ENCODE measurements at regions not wholly inside any gene's neighbourhood (a gene's known extent, or its start where the extent isn't known, plus 50 kb on each side); places are given as distances from the start of the nearest gene placed in this dataset.

DNA sequence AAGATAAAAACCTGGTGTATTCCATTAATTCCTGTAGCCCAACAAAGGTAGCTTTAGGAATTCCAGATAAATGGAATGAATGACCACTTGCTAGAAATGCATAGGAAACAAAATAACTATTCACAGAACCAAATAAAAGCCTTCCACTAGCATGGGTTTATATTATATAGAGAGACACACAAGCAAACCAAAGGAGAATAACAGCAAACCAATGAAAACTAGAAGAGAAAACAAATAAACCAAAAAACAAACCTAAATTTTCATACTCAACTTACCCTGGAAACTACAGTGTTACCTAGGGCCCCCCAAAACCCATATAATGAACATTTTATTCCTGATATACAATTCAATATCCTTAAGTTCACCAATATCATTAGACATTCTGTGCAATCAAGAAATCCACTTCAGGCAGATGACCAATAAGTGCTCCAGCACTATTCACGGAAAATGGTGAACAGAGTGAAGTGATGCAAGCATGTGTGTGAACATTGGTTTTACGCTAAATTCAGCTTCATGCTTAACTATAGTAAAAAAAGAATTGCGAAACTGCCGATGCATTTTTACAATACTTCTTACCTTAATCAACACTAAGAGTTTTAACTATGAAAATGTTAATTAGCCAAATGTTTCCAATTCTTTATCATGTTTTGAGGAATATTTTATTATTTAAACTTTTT, 1108.4 kb upstream of the TMEM132C start:
- Histone ChIP-seq H2BK15ac (ENCODE audit: low read length) (no peak overlapping the region), H2BK5ac (ENCODE audit: low read length) (no peak overlapping the region), H3K9ac (ENCODE audit: low read depth, low read length, poor library complexity) (no peak overlapping the region), H3K9me3 (replicated peaks in 1 of 2; ENCODE audit: control insufficient read depth in 2 of 2, insufficient read depth in 1 of 2, low read depth in 1 of 2, low read length in 2 of 2) (no peaks in the 10 kb centered on the region), H3K4ac (ENCODE audit: low read length) (no peak overlapping the region), H3K79me1 (ENCODE audit: low read depth, low read length) (no peaks in the 10 kb centered on the region), H3K36me3 (replicated peaks in 1 of 2; ENCODE audit: control insufficient read depth in 2 of 2, insufficient read depth in 2 of 2, low read length in 2 of 2) (no peaks in the 10 kb centered on the region), H3K4me2 (ENCODE audit: insufficient read depth, low read length, poor library complexity, severe bottlenecking) (no peak overlapping the region), H3K23ac (ENCODE audit: low read depth, low read length, poor library complexity) (no peak overlapping the region), H3K27me3 (ENCODE audit: control insufficient read depth in 3 of 3, insufficient read depth in 3 of 3, low read depth in 1 of 3, low read length in 3 of 3) (no peaks in the 10 kb centered on the region), H2BK12ac (ENCODE audit: low read length) (no peak overlapping the region), H3K4me3 (ENCODE audit: low read length in 2 of 2) (no peak overlapping the region), H3K27ac (replicated peaks; ENCODE audit: low read length) (no peak overlapping the region), H3K4me1 (ENCODE audit: control insufficient read depth in 2 of 2, insufficient read depth in 1 of 2, low read depth in 1 of 2, low read length in 2 of 2) (no peaks in the 10 kb centered on the region), H3K18ac (ENCODE audit: low read length) (no peak overlapping the region), H2AK5ac (ENCODE audit: low read depth, low read length) (no peak overlapping the region), H3K14ac (ENCODE audit: low read length) (no peak overlapping the region), H2BK120ac (ENCODE audit: low read depth, low read length) (no peak overlapping the region), H4K8ac (ENCODE audit: low read depth, low read length) (no peak overlapping the region), H4K91ac (ENCODE audit: low read depth, low read length, poor library complexity) (no peak overlapping the region), H2AFZ (ENCODE audit: low read length) (no peak overlapping the region)
- no peak for DNase-seq (ENCODE audit: low spot score)
- WGBS, 2 donors (ENCODE audit: extremely low coverage in 2 of 2, insufficient read length in 2 of 2, insufficient replicate concordance in 1 of 2), result no CpG with 5 or more reads among the region's 4 CpGs

DNA sequence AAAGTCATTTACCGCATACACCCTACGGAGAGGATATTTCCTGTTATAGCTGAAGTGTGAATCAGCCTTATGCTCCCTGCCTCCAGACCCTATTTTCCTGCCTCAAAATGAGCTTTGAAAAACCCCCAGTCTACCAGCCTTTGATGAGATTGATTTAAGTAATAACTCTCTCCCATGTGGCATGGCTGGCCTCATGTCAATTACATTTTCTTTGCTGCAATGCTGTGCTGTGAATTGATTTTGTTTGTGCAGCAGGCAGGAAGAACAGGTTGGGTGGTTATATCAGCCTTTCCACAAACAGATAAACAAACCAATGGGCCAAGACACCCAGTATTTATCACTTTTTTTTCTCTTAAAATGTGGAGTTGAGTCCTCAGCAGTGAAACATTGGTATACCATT, 1105.5 kb upstream of the TMEM132C start:
- no peak overlapping the region for H4K91ac ChIP-seq (ENCODE audit: low read depth, low read length, poor library complexity)
- whole genome bisulfite sequencing, 2 donors (ENCODE audit: extremely low coverage in 2 of 2, insufficient read length in 2 of 2, insufficient replicate concordance in 1 of 2), result no CpG with 5 or more reads among the region's 2 CpGs
- H3K27ac ChIP-seq (replicated peaks; ENCODE audit: low read length), result no peak overlapping the region
- no peak for DNase-seq (ENCODE audit: low spot score)
- H3K4me2 ChIP-seq (ENCODE audit: insufficient read depth, low read length, poor library complexity, severe bottlenecking), result no peak overlapping the region
- no peak overlapping the region for H2BK5ac ChIP-seq (ENCODE audit: low read length)
- H3K79me1 ChIP-seq (ENCODE audit: low read depth, low read length), result no peaks in the 10 kb centered on the region
- H3K36me3 ChIP-seq (replicated peaks in 1 of 2; ENCODE audit: control insufficient read depth in 2 of 2, insufficient read depth in 2 of 2, low read length in 2 of 2), result no peaks in the 10 kb centered on the region
- H2AFZ ChIP-seq (ENCODE audit: low read length), result no peak overlapping the region
- H3K23ac ChIP-seq (ENCODE audit: low read depth, low read length, poor library complexity), result no peak overlapping the region
- H3K4me1 ChIP-seq (ENCODE audit: control insufficient read depth in 2 of 2, insufficient read depth in 1 of 2, low read depth in 1 of 2, low read length in 2 of 2), result peaks cover 0 to 2% of the 10 kb centered on the region in 2 donors
- H3K4ac ChIP-seq (ENCODE audit: low read length), result no peak overlapping the region
- H3K18ac ChIP-seq (ENCODE audit: low read length), result no peak overlapping the region
- no peak overlapping the region for H3K4me3 ChIP-seq (ENCODE audit: low read length in 2 of 2)
- no peak overlapping the region for H3K14ac ChIP-seq (ENCODE audit: low read length)
- H2BK120ac ChIP-seq (ENCODE audit: low read depth, low read length), result no peak overlapping the region
- H3K9ac ChIP-seq (ENCODE audit: low read depth, low read length, poor library complexity), result no peak overlapping the region
- H2AK5ac ChIP-seq (ENCODE audit: low read depth, low read length), result no peak overlapping the region
- no peak overlapping the region for H4K8ac ChIP-seq (ENCODE audit: low read depth, low read length)
- H3K9me3 ChIP-seq (replicated peaks in 1 of 2; ENCODE audit: control insufficient read depth in 2 of 2, insufficient read depth in 1 of 2, low read depth in 1 of 2, low read length in 2 of 2), result no peaks in the 10 kb centered on the region
- H2BK15ac ChIP-seq (ENCODE audit: low read length), result no peak overlapping the region
- no peaks in the 10 kb centered on the region for H3K27me3 ChIP-seq (ENCODE audit: control insufficient read depth in 3 of 3, insufficient read depth in 3 of 3, low read depth in 1 of 3, low read length in 3 of 3)
- H2BK12ac ChIP-seq (ENCODE audit: low read length), result no peak overlapping the region

GRCh38 chr12:127162307-127162706, 1104.7 kb upstream of the TMEM132C start:
- H3K36me3 ChIP-seq (replicated peaks in 1 of 2; ENCODE audit: control insufficient read depth in 2 of 2, insufficient read depth in 2 of 2, low read length in 2 of 2), result no peaks in the 10 kb centered on the region
- no peaks in the 10 kb centered on the region for H3K79me1 ChIP-seq (ENCODE audit: low read depth, low read length)
- no CpG with 5 or more reads among the region's 2 CpGs for whole genome bisulfite sequencing, 2 donors (ENCODE audit: extremely low coverage in 2 of 2, insufficient read length in 2 of 2, insufficient replicate concordance in 1 of 2)
- H4K8ac ChIP-seq (ENCODE audit: low read depth, low read length), result no peak overlapping the region
- DNase-seq (ENCODE audit: low spot score), result no peak
- no peak overlapping the region for H2BK120ac ChIP-seq (ENCODE audit: low read depth, low read length)
- no peak overlapping the region for H4K91ac ChIP-seq (ENCODE audit: low read depth, low read length, poor library complexity)
- no peak overlapping the region for H3K9ac ChIP-seq (ENCODE audit: low read depth, low read length, poor library complexity)
- H2BK5ac ChIP-seq (ENCODE audit: low read length), result no peak overlapping the region
- H3K4me2 ChIP-seq (ENCODE audit: insufficient read depth, low read length, poor library complexity, severe bottlenecking), result no peak overlapping the region
- H3K14ac ChIP-seq (ENCODE audit: low read length), result no peak overlapping the region
- H3K18ac ChIP-seq (ENCODE audit: low read length), result no peak overlapping the region
- H3K27me3 ChIP-seq (ENCODE audit: control insufficient read depth in 3 of 3, insufficient read depth in 3 of 3, low read depth in 1 of 3, low read length in 3 of 3), result no peaks in the 10 kb centered on the region
- no peak overlapping the region for H2AFZ ChIP-seq (ENCODE audit: low read length)
- H3K4me1 ChIP-seq (ENCODE audit: control insufficient read depth in 2 of 2, insufficient read depth in 1 of 2, low read depth in 1 of 2, low read length in 2 of 2), result peaks cover 0 to 2% of the 10 kb centered on the region in 2 donors
- H3K27ac ChIP-seq (replicated peaks; ENCODE audit: low read length), result no peak overlapping the region
- no peak overlapping the region for H2BK12ac ChIP-seq (ENCODE audit: low read length)
- H3K23ac ChIP-seq (ENCODE audit: low read depth, low read length, poor library complexity), result no peak overlapping the region
- no peaks in the 10 kb centered on the region for H3K9me3 ChIP-seq (replicated peaks in 1 of 2; ENCODE audit: control insufficient read depth in 2 of 2, insufficient read depth in 1 of 2, low read depth in 1 of 2, low read length in 2 of 2)
- no peak overlapping the region for H2AK5ac ChIP-seq (ENCODE audit: low read depth, low read length)
- H3K4me3 ChIP-seq (ENCODE audit: low read length in 2 of 2), result no peak overlapping the region
- H3K4ac ChIP-seq (ENCODE audit: low read length), result no peak overlapping the region
- no peak overlapping the region for H2BK15ac ChIP-seq (ENCODE audit: low read length)

- Histone ChIP-seq H3K4me3 (ENCODE audit: low read length in 2 of 2) (no peak overlapping the region), H3K27me3 (ENCODE audit: control insufficient read depth in 3 of 3, insufficient read depth in 3 of 3, low read depth in 1 of 3, low read length in 3 of 3) (no peaks in the 10 kb centered on the region), H4K91ac (ENCODE audit: low read depth, low read length, poor library complexity) (no peak overlapping the region), H3K14ac (ENCODE audit: low read length) (no peak overlapping the region), H3K36me3 (replicated peaks in 1 of 2; ENCODE audit: control insufficient read depth in 2 of 2, insufficient read depth in 2 of 2, low read length in 2 of 2) (no peaks in the 10 kb centered on the region), H3K4ac (ENCODE audit: low read length) (no peak overlapping the region), H2BK15ac (ENCODE audit: low read length) (no peak overlapping the region), H3K18ac (ENCODE audit: low read length) (no peak overlapping the region), H2BK12ac (ENCODE audit: low read length) (no peak overlapping the region), H3K79me1 (ENCODE audit: low read depth, low read length) (no peaks in the 10 kb centered on the region), H4K8ac (ENCODE audit: low read depth, low read length) (no peak overlapping the region), H3K23ac (ENCODE audit: low read depth, low read length, poor library complexity) (no peak overlapping the region), H3K4me2 (ENCODE audit: insufficient read depth, low read length, poor library complexity, severe bottlenecking) (no peak overlapping the region), H2BK120ac (ENCODE audit: low read depth, low read length) (no peak overlapping the region), H2AK5ac (ENCODE audit: low read depth, low read length) (no peak overlapping the region), H3K9ac (ENCODE audit: low read depth, low read length, poor library complexity) (no peak overlapping the region), H2BK5ac (ENCODE audit: low read length) (no peak overlapping the region), H2AFZ (ENCODE audit: low read length) (no peak overlapping the region), H3K27ac (replicated peaks; ENCODE audit: low read length) (no peak overlapping the region), H3K4me1 (ENCODE audit: control insufficient read depth in 2 of 2, insufficient read depth in 1 of 2, low read depth in 1 of 2, low read length in 2 of 2) (peaks cover 0 to 2% of the 10 kb centered on the region in 2 donors), H3K9me3 (replicated peaks in 1 of 2; ENCODE audit: control insufficient read depth in 2 of 2, insufficient read depth in 1 of 2, low read depth in 1 of 2, low read length in 2 of 2) (no peaks in the 10 kb centered on the region)
- no peak for DNase-seq (ENCODE audit: low spot score)
- WGBS, 2 donors (ENCODE audit: extremely low coverage in 2 of 2, insufficient read length in 2 of 2, insufficient replicate concordance in 1 of 2), result no CpG with 5 or more reads among the region's 1 CpG
These were observed 1104.1 kb upstream of the TMEM132C start for GRCh38 chr12:127162902-127163301.
